IPS-20b (cell line): ENCODE measurements at regions not wholly inside any gene's neighbourhood (a gene's known extent, or its start where the extent isn't known, plus 50 kb on each side); places are given as distances from the start of the nearest gene placed in this dataset.

Source experiments
- H3K27ac ChIP-seq: one replicate; pipeline ENCODE4 v1.5.1; 2013; ENCODE audit warnings: low read length
- H3K27me3 ChIP-seq: 2 replicates; pipeline ENCODE4 v1.6.1; 2013; ENCODE audit warnings: mild to moderate bottlenecking, low read length, inconsistent platforms; ENCODE audit not compliant: insufficient read depth
- H3K36me3 ChIP-seq: 2 replicates; pipeline ENCODE4 v1.6.1; 2013; ENCODE audit warnings: low read depth, mild to moderate bottlenecking, inconsistent platforms, low read length, moderate library complexity; ENCODE audit not compliant: insufficient read depth
- H3K4me1 ChIP-seq: 2 replicates; pipeline ENCODE4 v1.6.1; 2013; ENCODE audit warnings: mild to moderate bottlenecking, control low read depth, inconsistent platforms, low read length, moderate library complexity; ENCODE audit not compliant: insufficient read depth
- H3K4me3 ChIP-seq: 2 replicates; pipeline ENCODE4 v1.5.1; 2013; ENCODE audit warnings: mild to moderate bottlenecking, low read length, inconsistent platforms
- H3K9ac ChIP-seq: 2 replicates; pipeline ENCODE4 v1.6.1; 2013; ENCODE audit warnings: low read depth, mild to moderate bottlenecking, inconsistent platforms, low read length, moderate library complexity
- H3K9me3 ChIP-seq: 2 replicates; pipeline ENCODE4 v1.6.1; 2013; ENCODE audit warnings: mild to moderate bottlenecking, low read depth, low read length, inconsistent platforms; ENCODE audit not compliant: insufficient read depth

DNA sequence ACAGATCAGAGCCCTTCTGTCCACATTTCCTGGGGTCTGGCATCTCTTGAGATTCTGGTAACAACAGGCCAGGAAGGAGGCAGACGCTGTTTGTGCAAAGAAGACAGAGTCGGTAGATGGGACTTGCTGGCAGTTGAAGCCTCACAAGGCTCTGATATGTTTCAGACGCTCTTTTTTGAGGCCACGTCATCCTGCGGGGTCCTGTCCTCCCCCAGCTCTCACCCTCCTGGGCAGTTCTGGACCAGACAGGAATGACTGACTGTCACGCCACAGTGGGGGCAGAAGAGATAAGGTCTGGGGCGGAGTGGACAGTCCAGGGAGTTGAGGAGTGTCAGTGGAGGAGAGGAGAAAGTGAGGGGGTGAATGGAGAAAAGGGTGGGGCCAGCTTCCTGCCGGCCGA is 87.1 kb upstream of the SULF2 start:
- Histone ChIP-seq H3K36me3 (no peaks in the 10 kb centered on the region), H3K27ac (no peak overlapping the region), H3K9me3 (no peaks in the 10 kb centered on the region), H3K4me3 (no peak overlapping the region), H3K4me1 (no peaks in the 10 kb centered on the region), H3K9ac (no peak overlapping the region), H3K27me3 (no peaks in the 10 kb centered on the region)

DNA sequence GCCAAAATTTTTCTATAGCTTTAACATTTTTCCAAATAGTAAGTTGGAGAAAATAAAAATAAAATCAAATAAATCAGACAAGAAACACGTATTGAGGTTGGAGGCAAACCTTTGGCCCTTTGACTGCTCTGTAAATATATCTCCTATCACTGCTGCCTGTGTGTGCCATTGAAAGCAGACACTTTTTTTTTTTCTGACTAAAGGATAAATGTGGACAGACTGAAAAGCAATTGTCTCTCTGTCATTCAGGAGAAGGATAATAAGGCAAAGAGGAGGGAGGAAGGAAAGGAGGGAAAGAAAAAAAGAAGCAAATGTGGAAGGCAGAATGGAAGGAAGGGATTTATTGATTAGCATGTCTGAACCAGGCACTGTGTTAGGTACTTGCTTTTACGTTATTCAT is 85.2 kb upstream of the SULF2 start:
- H3K27ac ChIP-seq: no peak overlapping the region
- no peaks in the 10 kb centered on the region for H3K36me3 ChIP-seq
- no peak overlapping the region for H3K9ac ChIP-seq
- no peak overlapping the region for H3K4me3 ChIP-seq
- no peaks in the 10 kb centered on the region for H3K4me1 ChIP-seq
- H3K9me3 ChIP-seq: no peaks in the 10 kb centered on the region
- no peaks in the 10 kb centered on the region; the same call in 1 of the 2 replicates for H3K27me3 ChIP-seq

- H3K4me3 ChIP-seq: no peak overlapping the region
- no peaks in the 10 kb centered on the region for H3K36me3 ChIP-seq
- no peaks in the 10 kb centered on the region for H3K4me1 ChIP-seq
- H3K9ac ChIP-seq: no peak overlapping the region
- no peaks in the 10 kb centered on the region; the same call in 1 of the 2 replicates for H3K27me3 ChIP-seq
- no peak overlapping the region for H3K27ac ChIP-seq
- H3K9me3 ChIP-seq: no peaks in the 10 kb centered on the region
Measured at GRCh38 chr20:47868744-47869143, 83.5 kb upstream of the SULF2 start.

GRCh38 chr20:47868236-47868635 is 83.0 kb upstream of the SULF2 start:
- H3K27me3 ChIP-seq: no peaks in the 10 kb centered on the region; the same call in 1 of the 2 replicates
- no peaks in the 10 kb centered on the region for H3K36me3 ChIP-seq
- H3K9ac ChIP-seq: no peak overlapping the region
- no peak overlapping the region for H3K4me3 ChIP-seq
- no peak overlapping the region for H3K27ac ChIP-seq
- no peaks in the 10 kb centered on the region for H3K9me3 ChIP-seq
- H3K4me1 ChIP-seq: no peaks in the 10 kb centered on the region

DNA sequence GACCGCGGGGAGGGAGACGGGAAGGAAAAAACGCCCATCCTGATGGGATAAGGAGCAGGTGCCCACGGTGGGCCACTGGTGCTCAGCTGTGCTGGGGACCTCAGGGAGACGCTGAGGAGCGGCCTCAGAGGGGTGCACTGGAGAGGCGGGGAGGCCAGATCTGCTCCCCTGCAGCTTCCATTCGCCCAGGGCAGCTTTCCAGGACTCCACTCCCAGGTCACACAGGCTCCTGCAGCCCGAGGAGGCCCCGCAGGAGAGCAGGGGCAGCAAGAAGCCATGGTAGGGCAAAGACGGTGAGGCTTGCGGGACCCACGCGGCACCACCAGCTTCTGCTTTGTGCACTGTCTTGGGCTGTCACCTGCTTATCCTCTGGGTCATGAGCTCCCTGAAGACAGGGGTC is 82.5 kb upstream of the SULF2 start:
- H3K9ac ChIP-seq: no peak overlapping the region

GRCh38 chr20:47866480-47866879 is 81.2 kb upstream of the SULF2 start:
- no peaks in the 10 kb centered on the region for H3K36me3 ChIP-seq
- H3K4me1 ChIP-seq: no peaks in the 10 kb centered on the region
- no peaks in the 10 kb centered on the region for H3K9me3 ChIP-seq
- H3K27ac ChIP-seq: no peak overlapping the region
- H3K27me3 ChIP-seq: no peaks in the 10 kb centered on the region; the same call in 1 of the 2 replicates
- H3K4me3 ChIP-seq: no peak overlapping the region
- no peak overlapping the region for H3K9ac ChIP-seq

More for the DNA sequence above, 82.5 kb upstream of the SULF2 start:
- no peaks in the 10 kb centered on the region for H3K36me3 ChIP-seq
- H3K9me3 ChIP-seq: no peaks in the 10 kb centered on the region
- H3K4me3 ChIP-seq: no peak overlapping the region
- H3K27ac ChIP-seq: no peak overlapping the region
- H3K4me1 ChIP-seq: no peaks in the 10 kb centered on the region
- no peaks in the 10 kb centered on the region; the same call in 1 of the 2 replicates for H3K27me3 ChIP-seq

DNA sequence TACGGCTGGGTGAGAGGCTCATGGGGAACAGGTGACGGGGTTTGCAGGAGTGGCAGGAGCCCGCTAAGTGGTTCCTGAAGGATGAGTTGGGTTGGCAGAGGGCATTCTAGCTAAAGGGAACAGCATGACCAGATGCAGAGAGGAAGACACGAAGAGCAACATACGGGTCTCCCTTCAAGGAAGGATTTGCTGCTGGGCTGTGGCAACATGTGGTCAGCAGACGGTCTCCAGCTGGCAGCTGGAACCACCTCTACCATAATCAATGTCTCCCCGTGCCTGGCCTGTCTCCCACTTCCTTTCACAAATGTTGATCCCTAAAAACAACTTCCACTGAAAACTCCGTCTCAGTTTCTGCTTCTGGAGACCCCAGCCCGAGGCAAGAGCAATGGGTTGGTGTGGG is 80.6 kb upstream of the SULF2 start:
- Histone ChIP-seq H3K9me3 (no peaks in the 10 kb centered on the region), H3K9ac (no peak overlapping the region), H3K36me3 (no peaks in the 10 kb centered on the region), H3K4me1 (no peaks in the 10 kb centered on the region), H3K27me3 (no peaks in the 10 kb centered on the region; the same call in 1 of the 2 replicates), H3K27ac (no peak overlapping the region), H3K4me3 (no peak overlapping the region)

- Histone ChIP-seq H3K27me3 (no peaks in the 10 kb centered on the region; the same call in 1 of the 2 replicates), H3K4me1 (no peaks in the 10 kb centered on the region), H3K9me3 (no peaks in the 10 kb centered on the region), H3K36me3 (no peaks in the 10 kb centered on the region), H3K27ac (no peak overlapping the region), H3K9ac (no peak overlapping the region), H3K4me3 (no peak overlapping the region)
Measured at GRCh38 chr20:47865451-47865850, 80.2 kb upstream of the SULF2 start.

- H3K9me3 ChIP-seq: no peaks in the 10 kb centered on the region
- H3K27ac ChIP-seq: no peak overlapping the region
- no peak overlapping the region for H3K9ac ChIP-seq
Measured at GRCh38 chr20:47863981-47864380, 78.7 kb upstream of the SULF2 start.

GRCh38 chr20:47863315-47863965 is 78.2 kb upstream of the SULF2 start:
- Histone ChIP-seq H3K9ac (no peak overlapping the region), H3K4me3 (no peak overlapping the region), H3K27me3 (no peaks in the 10 kb centered on the region; the same call in 1 of the 2 replicates), H3K36me3 (no peaks in the 10 kb centered on the region), H3K27ac (no peak overlapping the region), H3K4me1 (no peaks in the 10 kb centered on the region), H3K9me3 (no peaks in the 10 kb centered on the region)

More at GRCh38 chr20:47863981-47864380, 78.7 kb upstream of the SULF2 start:
- no peaks in the 10 kb centered on the region; the same call in 1 of the 2 replicates for H3K27me3 ChIP-seq
- no peaks in the 10 kb centered on the region for H3K4me1 ChIP-seq
- H3K4me3 ChIP-seq: no peak overlapping the region
- no peaks in the 10 kb centered on the region for H3K36me3 ChIP-seq

- H3K9ac ChIP-seq: no peak overlapping the region
- H3K36me3 ChIP-seq: no peaks in the 10 kb centered on the region
- no peak overlapping the region for H3K27ac ChIP-seq
- H3K27me3 ChIP-seq: no peaks in the 10 kb centered on the region; the same call in 1 of the 2 replicates
- H3K9me3 ChIP-seq: no peaks in the 10 kb centered on the region
- no peak overlapping the region for H3K4me3 ChIP-seq
- no peaks in the 10 kb centered on the region for H3K4me1 ChIP-seq
Measured at GRCh38 chr20:47862574-47863240, 77.4 kb upstream of the SULF2 start.

- Histone ChIP-seq H3K4me1 (no peaks in the 10 kb centered on the region), H3K9me3 (no peaks in the 10 kb centered on the region), H3K4me3 (no peak overlapping the region), H3K27me3 (no peaks in the 10 kb centered on the region; the same call in 1 of the 2 replicates), H3K36me3 (no peaks in the 10 kb centered on the region), H3K9ac (no peak overlapping the region), H3K27ac (no peak overlapping the region)
Measured at GRCh38 chr20:47861116-47861515, 75.8 kb upstream of the SULF2 start.
